Suppressor macrophage treated with lipopolysaccharide for 1 hour (primary cell): ENCODE measurements at regions not wholly inside any gene's neighbourhood (a gene's known extent, or its start where the extent isn't known, plus 50 kb on each side); places are given as distances from the start of the nearest gene placed in this dataset.
A peak's percentile ranks its signal among the peaks of the same experiment; 100 is the strongest.

Source experiments
- DNase-seq, 3 donors: peaks; one replicate each; pipeline ENCODE4 v3.0.0-alpha.2; 2020 to 2022

DNA sequence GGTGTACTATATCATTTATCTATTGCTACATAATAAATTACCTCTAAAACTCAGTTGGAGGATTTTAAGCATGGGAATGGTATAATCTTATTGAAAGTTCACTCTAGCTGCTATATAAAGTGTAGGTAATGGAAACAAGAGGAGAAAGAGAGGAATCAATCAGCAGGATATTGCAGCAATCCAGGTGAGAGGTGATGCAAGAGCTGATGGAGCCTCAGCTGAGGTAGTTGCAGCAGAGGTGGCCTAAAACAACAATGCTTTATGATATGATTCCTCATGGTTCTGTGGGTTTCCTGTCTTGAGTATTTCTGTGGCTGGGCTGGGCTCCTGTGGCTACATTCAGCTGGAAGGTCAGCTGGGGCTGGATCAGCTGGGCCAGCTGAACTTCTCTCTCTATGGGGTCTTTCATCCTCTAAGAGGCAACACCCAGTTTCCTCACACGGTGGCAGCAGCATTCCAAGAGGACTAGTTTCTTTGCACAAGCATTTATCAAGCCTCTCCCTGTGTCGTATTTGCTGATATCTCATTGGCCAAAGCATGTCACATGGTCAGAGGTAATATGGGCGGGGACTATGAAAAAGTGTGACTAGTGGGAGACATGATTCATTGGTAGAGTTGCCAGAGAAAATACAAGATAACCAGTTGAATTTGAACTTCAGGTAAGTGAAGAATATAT, 135.4 kb upstream of the LARGE1 start:
- DNase-seq: no peak

DNA sequence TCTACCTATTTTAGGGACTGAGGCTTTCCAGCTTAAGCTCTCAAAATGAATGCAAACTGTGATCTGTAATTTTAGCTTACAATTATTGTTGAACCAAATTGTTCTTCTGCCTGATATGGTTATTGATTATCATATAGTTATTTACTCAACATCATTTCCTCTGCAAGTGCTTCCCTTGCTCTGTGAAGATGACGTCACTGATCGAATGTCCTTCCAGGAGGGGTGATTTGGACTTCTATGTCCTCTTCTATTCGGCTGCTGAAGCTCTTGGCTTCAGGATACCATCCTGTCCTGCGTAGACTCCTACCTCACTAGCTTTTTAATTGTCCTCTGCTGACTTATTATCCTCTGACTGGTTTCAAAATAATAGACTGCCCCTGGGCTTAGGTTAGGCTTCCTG, 137.4 kb upstream of the LARGE1 start:
- DNase-seq: no peak

DNA sequence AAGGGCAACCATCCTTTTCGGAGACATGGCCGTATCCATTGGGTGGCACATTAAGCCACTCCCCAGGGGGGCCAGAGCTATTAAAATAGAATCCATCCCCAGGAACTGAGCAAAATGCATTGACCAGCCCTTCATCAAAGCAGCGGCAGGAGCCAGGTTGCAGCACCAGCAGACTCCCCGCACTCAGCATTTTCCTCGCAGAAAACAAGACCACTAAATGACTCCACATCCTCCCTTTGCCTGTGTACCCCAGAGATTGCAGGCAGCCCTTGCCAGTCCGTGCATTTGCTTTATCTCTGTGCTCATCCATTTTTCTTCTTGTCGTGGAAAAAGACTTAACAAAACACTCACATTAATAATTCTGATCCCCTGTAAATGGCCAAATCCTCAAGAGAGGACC, 144.4 kb upstream of the LARGE1 start:
- no peak for DNase-seq

DNA sequence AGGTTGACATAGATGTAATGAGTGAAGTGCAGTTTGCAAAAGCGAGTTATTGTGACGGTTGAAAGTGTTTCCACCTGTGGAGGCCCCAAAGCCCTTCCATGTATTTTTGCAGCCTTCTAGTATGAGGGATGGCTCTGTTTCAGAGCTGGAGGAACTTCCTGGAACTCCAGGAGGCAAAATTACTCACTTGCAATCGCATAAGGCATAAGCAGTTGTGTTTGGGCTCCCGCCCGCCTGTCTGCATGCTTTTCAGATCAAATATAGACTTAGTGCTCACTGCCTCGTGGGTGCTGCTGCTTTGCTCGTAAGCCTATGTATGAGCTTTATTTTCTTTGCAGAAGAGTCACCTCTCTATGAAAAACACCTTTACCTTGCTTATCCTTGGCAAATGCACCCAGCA, 146.8 kb upstream of the LARGE1 start:
- DNase-seq: no peak

DNA sequence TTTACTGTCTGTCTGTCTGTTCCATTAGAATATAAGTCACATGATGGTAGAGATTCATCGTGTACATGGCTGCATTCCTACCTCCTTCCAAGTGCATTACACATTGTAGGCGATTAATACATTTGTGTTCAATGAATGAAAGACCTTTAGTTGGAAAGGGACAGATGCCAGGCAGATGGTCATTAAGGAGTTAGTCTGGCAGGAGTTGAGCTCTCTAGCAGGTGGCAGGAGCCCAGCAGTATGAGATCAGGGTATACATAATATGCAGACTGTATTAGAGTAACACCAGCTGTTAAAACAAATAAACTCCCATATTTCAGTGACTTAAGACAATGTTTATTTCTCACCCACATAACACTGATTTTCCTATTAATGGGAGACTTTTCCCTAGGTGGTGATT, 147.7 kb upstream of the LARGE1 start:
- DNase-seq: no peak

DNA sequence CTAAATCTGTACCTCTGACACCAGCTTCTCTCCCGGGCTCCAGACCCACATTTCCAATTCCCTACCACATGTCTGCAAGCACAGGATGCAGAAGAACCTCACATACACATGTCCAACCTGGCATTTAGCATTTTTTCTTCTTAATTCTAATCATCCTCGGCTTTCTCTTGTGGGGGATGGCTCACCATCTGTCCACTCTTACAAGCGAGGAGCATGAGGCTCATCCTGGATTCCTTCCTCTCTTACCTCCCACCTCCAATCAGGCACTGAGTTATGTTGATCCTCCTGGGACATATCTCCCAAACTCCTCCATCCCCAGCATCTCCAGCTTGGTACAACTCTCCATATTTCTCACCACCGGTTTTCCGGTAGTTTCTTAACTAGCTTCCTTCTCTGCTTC, 149.8 kb upstream of the LARGE1 start:
- DNase-seq: no peak

DNA sequence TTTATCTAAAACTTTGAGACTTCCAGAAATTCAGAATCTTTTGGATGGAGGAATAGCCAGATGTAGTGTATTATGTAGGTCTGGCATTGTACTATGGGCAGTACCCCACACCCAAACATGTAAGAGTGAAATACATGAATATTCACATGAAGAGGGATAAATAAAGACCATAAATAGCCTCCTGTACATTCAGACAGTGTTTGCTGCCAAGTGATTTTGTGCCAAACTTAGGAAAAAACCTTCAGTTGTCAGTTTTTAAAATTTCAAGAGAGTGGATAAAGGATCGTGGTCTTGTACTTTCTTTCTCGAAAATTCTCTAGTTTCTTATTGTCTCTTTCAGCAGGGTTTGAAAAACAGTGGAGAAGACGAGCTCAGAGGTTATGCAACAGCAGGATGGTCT, 150.3 kb upstream of the LARGE1 start:
- no peak for DNase-seq

DNA sequence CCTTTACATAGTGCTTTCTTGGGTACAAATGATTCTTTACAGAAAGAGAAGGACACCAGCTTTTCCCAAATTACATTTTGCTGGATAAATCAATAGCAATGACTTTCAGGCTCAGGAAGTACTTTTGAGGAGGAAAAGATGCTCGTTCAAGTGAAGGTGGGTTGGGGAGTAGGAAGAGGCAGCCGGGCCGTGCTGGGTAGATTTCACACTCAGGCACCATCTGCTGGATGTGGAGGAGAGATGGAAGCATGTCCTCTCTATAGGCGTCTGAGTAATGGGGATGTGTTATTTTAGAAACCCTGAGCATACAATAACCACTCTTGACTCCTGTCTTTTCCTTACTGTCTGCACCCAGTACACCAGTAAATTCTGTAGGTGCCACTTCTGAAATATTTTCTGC, 152.3 kb upstream of the LARGE1 start:
- no peak for DNase-seq

DNA sequence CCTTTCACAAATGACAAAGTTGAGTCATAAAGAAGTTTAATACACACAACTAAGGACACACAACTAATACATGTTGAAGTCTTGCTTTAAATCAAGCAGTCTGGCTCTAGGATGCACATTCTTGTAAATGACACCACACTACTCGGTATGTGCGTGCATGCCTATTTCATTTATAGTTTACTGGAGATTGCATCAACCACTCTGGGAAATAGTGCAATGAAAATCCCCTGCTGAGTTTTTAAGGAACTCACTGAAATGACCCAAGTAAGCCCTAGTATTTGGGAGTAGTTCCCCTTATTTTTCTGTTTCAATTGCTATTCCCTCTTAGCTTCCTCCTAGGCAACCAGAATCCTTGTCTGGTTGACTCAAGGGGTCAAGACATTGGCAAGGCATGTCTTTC, 160.2 kb upstream of the LARGE1 start:
- DNase-seq: peak; percentile 6 to 52 (median 30)

DNA sequence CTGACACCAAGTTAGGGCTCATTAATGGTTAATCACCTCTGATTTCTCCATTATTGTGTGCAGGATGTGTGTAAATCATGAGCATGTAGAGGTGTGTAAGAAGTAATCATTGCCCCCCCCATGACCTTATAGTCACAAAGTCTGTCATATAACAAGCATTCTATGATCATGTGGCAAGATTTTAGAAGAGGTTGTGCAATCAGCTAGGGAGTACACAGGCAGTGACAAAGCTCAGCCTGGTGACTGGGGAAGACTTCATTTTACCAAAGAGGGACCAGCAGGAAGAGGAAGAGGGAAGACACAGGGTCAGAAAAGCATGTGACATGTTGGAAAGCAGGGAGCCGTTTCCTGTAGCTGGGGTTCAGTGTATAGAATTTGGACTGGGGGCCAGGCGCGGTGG, 176.5 kb upstream of the LARGE1 start:
- no peak for DNase-seq

DNA sequence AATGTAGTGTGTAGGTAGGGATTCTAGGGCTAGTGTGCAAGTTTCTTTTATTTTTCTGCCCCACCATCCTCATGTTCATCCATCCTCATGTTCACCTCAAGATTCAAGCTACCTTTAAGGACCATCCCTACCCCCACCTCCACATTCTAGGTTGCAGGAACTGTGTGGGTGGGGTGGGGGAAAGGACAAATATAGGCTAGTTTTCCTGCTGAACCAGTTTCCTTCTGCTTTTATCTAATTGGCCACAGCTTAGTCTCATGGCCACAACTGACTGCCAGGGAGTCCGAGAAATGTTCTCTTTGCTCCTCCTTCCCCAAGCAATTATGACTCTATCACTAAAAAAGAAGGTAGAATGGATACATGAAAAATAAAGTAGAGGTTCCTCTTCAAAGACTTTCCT, 179.0 kb upstream of the LARGE1 start:
- no peak for DNase-seq

DNA sequence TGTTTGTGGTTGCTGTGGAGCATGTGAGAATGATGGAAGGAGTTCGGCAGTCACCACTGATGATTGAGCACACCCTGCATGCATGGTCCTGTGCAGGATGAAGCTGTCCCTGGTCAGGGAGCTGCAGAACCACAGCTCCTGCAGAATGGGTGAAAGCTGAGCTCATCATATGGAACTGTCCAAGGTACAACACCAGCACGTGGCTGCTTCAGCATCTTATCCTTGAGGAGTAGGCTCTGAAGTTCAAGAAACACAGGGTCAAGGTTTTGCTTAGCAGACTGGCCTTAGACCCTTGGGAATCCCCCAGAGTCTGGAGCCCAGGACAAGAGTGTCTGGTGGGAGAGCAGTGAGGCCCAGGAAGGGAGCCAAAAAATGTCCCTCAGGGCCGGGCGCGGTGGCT, 182.4 kb upstream of the LARGE1 start:
- DNase-seq: no peak

DNA sequence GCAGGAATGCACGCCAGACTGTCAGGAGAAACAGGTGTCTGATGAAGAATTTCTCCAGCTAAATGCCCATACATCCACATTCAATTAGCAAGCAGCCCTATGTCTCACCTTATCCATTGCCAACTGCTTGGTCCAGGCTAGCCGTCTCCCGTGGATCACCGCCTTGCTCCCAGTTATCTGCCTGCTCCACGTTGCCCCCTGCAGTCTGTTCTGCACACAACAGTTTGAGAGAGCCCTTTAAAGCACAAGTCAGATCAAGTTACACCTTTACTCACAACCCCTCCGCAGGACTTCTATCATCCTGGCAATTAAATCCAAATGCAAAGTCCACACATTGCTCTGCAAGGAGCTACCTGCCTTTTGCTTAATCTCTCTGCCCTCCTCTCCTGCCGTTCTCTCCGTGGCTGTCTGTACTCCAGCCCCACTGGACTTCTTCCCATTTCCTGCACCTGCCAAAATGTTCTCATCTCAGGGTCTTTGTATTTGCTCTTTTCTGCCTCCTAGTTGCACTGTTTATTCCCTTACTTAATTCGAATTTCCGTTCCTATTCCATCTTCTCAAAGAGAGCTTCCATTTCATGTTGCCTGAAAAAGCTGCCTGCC, 185.3 kb upstream of the LARGE1 start:
- DNase-seq: peak; percentile 27 to 39 (median 28)

DNA sequence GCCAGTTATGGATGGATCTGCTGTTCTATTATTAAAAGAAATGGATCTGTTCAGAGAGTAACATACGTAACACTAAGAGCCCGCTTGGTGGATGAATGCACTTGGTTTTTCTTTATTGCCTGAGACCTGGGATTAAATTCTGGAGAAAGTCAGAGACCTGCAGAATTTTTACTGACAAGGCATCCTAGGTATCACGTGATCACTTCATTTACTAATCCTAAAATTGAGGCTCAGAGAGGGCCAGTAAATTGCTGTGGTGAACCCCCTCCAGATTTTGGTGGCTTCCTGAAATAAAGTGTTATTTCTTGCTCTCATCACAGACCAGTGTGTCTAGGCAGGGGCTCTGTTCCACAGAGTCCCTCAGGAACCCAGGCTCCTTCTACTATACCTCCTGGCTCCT, 187.9 kb upstream of the LARGE1 start:
- DNase-seq: no peak

DNA sequence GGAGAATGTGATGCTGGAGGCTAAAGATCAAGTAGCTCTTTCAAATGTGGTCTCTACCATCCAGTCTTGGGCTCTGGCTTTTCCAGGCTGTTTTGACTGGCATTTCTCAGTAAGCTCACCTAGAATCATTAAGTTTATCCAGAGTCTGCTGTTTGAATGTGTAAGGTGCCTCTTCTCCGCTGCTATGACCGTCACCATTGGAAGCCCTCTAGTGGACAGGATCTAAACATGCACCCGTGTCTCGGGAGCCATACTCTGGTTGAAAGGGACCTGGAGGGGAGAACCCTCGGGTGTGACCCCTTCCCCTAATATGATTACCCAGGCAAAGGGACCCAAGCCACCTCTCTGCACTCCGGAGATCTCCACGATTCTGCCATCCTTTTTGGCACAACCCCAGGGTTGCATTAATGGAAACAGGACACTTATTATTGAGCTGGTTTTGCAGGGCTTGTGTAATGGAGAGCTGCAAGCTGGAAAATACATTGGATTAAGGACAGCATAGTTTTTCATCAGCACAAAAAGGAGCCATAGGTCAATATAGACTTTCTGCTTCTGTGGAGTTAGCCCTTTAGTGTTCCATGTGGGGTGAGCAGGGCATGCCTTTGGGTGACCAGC, 191.0 kb upstream of the LARGE1 start:
- DNase-seq: peak; percentile 24 to 32 (median 28)

DNA sequence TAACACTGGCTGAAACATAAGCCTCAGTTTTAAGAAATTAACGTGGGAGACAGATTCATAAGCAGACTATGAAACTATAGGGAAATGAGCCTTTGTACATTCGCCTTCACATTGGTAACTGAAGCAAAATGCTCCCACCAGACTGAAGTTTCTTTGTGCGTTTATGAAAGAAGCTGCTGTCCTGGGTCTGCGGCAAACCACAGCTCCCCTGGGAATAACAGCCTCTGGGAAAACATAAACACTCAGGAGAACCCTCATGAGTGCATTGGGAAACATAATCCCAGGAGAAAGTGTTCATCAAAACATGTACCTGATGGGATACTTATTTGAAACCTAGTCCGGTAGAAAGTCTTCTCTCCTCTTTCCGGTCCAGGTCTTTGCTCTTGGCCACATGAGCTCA, 193.1 kb upstream of the LARGE1 start:
- DNase-seq: no peak

DNA sequence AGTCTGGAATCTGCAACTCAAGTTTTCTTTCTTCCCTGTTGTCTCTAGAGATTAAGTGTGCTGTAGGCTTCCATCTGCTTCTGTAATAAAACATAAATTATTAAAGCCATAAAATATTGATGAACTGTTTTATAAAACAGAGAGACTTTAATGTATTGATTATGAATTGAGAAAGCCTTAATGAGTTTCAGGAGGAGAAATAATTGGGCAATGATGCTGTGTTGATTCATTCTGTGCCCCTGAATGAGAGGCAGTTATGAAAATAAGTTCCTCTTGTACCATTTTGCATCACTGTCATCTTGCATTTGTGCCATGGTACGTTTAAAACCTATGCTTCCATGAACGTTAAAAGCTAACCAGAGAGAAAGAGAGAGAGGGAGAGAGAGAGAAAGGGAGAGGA, 194.1 kb upstream of the LARGE1 start:
- no peak for DNase-seq

DNA sequence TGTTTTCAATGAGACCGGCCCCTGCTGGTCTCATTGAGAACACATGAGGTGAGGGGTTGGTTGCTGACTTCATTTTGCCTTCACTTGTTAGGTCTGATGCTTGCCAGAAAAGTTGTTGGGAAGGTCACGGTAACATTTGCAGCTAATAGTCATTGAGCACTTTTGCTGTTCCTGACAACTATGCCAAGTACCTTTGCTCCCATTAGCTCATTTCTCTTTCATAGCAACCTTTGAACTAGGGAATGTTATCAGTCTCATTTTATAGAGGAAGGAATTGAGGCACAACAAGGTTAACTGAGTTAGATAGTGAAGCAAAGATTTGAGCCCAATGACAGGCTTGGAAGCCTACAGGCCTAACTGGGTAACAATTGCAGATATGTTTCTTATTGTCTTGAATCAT, 195.4 kb upstream of the LARGE1 start:
- no peak for DNase-seq

DNA sequence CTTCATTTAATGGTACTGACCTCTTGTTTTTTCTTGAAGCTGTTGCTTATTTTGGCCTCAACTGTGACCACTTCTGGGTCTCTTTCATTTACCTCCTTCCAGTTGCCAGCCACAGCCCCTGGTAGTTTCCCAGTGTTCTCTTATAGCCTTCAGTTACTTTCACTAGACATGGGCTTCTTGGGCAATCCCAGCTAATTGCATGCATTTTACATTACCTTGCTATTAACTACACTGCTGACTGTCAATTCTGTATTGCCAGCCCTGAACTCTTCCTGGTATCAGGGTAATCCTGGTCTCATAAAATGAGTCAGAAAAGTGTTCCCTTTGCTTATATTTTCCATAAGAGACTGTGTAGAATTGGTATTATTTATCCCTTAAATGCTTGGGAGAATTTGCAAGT, 195.8 kb upstream of the LARGE1 start:
- DNase-seq: no peak

DNA sequence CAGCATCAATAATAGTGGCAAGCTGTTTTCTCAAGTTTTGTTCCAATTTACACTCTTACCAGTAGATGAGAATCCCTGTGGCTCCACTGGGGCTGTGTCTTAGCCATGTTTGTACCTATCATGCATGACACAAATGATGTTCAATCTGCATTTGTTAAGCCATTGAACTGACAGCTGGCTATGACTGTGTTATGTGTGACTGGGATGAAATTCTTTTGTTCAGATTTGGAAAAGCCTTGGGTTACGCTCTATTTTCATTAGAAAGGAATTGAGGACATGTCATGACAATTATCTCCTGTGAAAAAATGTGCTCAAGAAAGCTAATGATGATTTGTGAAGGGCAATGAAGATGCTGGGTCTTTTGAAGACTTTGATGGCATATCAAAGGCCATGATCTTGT, 201.8 kb upstream of the LARGE1 start:
- no peak for DNase-seq

DNA sequence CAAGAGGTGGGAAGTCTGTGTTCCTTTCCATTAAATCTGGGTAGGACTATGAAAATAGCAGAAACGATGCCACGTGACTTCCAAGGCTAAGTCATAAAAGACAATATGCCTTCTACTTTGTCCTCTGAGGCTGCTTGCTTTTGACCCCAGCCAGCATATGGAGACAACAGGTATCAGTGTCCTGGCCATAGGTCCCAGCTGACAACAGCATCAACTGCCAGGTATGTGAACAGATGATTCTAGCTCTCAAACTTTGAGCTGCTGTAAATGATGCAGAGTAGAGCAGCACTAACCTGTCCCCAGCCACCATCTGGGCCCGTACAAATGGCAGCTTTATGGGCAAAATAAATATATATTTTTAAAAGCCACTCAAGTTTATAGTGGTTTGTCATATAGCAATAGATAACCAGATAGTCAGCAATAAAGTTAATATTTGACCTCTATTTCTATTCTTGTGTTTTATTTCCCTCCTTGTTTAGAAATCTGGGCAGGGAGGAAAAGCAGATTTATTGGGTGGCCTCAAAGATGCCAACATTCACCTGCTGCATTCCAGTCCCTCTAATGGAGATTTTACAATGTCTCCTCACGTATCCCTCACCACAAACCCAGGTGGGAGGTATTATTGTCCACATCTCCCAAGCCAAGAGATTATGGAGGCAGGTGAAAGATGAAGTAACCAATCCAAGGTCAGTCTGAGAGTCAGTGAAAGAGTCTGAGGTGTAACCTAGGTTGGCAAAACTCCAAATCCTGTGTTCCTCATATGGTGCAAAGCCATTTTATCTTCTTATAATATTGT, 209.6 kb upstream of the LARGE1 start:
- no peak for DNase-seq

DNA sequence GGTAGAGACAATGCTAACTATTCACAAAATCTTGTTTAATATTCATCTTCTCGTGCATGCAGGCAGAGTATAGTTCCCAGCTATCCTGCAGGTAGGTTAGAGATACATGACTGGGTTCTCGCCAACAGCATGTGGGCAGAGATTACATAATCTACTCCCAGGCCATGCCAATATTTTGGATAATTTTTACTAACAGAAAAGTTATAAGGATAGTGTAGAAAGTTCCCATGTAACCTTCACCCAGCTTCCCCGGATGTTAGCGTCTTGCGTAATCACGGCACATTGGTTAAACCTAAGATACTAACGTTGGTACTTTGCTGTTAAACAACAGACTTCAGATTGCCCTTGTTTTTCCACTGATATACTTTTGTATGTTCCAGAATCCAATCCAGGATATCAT, 215.5 kb upstream of the LARGE1 start:
- no peak for DNase-seq

DNA sequence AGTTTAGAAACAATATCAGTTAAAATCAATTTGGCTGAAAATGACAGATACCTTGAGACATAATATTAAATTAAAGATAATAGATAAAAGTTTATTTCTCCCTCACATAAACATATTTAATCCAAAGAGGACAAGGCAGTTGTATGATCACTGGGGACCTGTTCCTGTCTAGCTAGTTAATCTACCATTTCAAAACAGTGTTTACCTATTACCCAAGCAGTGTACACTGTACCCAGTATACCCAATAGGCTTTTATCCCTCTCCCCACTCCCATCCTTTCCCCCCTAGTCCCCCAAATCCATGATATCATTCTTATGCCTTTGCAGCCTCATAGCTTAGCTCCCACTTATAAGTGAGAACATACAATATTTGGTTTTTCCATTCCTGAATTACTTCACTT, 229.7 kb upstream of the LARGE1 start:
- no peak for DNase-seq

DNA sequence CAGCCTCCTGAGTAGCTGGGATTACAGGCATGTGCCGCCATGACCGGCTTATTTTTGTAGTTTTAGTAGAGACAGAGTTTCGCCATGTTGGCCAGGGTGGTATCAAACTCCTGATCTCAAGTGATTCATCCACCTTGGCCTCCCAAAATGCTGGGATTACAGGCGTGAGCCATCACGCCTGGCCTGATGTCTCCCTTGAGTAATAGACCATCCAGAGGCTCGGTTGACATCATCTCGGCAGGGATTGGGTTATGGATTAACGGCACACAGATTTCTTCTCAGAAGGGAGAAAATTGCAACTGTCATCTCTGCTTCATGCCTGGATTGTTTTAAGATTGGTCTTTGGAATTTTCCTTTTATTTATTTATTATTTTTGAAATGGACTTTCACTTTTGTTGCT, 239.2 kb upstream of the LARGE1 start:
- DNase-seq: no peak
